ENCODE measurements at regions not wholly inside any gene's neighbourhood (a gene's known extent, or its start where the extent isn't known, plus 50 kb on each side); places are given as distances from the start of the nearest gene placed in this dataset.

DNA sequence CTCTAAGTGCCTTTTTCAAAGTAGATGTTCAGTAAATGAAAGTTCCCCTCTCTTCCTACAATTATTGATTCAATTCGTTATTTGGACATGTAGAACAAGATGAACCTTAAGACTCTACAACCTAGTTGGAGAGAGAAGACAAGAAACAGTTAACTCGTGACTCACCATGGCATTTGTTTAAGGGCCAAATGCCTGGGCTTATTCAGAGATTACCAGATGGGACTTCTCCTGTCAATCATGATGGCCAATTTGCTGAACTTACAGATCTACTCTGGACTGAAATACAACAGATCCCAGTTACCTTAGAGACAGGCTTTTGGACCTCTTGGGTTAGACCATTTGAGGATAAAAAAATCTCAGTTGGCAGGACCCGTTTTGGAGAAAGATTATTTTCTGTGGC, 93.5 kb downstream of the C1orf94 start:
- DNase-seq = no peak

DNA sequence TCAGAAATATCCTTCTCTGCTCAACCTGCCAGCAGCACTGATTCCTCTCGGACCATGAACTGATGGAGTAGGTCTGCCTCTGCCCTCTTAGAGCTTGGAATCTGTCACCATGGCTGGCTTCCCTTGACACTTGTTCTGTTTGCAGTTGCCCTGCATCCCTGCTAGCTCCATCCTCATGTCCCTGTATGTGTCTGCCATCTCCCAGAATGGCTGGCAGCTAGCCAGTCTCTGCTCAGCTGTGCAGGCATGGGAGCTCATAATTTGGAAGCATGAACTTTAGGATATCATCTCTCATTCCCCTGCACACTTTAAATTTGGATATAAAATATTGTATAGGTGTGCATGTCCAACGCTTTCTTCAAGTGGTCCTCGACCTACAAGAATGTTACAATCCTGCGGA, 95.4 kb downstream of the C1orf94 start:
- DNase-seq = no peak

DNA sequence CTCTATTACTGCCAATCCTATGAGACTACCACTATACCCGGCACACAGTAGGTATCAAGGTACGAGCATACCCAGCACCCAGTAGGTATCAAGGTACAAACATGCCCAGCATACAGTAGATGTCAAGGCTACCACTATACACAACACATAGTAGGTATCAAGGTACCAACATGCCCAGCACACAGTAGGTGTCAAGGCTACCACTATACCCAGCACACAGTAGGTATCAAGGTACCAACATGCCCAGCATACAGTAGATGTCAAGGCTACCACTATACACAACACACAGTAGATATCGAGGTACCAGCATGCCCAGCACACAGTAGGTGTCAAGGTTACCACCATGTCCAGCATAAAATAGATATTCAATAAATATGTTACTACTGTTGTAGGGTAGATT, 98.4 kb downstream of the C1orf94 start:
- DNase-seq = no peak

DNA sequence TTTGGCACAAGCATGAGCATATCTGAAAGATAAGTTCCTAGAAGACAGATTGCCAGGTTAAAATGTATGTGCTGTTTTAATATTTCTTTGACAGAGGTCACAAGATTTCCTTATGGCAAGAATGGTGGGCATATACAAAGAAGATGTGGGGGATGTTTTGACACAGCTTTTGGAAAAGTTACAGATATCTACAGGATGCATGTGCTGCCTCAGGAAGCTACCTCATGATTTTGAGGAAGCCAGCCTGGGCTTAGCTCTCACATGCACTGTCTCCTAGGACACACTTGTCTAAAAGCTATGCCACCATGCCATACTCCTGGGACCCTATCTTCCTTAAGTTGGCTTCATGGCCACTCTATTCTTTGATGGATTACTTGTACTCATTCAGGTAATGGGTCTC, 99.9 kb downstream of the C1orf94 start:
- DNase-seq = no peak

DNA sequence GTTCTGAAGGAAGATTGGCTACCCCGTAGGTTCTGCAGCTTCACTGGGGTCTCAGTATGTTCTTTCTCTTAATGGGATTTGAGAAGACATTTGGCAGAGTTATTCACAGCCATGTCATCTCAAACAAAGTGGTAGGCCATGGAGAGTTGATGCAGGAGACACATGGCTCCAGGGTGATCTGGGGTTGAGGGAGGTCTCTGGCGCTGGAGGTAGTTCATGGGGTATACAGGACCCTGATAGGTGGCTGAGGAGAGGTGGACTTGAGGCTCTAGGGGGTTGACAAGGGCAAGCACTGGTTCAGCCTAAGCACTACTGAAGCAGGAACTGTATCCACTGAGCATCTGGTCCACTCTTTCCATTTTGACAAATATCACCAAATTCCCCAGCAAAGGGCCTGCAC, 100.4 kb downstream of the C1orf94 start:
- DNase-seq = no peak

DNA sequence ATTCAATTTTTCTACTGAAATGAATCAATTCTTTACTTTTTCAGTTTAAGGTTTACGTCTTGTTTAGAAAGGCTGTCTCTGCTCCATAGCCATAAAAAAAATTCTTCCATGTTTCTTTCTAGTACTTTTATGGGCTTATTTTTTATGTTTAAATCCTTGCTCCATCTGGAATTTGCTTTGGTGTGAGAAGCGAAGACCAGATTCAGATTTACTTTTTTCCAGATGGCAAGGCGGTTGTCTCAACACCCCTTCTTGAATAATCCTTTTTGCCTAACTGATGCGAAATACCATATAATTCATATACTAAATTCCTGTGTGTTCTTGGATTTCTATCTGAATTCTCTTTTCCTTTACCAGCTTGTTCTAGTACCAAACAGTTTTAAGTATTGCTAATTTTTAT, 101.5 kb downstream of the C1orf94 start:
- DNase-seq = no peak

DNA sequence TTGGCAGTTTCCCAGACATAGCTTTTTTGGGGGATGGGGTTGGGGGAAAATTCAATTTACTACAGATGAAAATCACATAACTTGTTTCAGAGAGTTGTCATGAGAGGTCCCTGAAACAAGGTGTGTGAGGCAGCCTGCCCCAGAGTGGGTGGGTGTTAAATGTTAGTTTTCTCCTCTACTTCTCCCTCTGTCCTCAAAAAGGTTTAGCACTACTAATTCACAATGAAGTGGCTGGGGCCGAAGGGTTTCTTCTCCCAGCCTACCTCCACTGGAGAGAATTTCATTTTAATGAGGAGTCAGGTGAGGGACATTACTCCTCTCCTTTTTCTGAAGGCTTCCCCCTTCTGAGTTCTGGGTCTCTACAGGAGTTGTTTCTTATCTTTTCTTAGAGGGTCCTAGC, 103.3 kb downstream of the C1orf94 start:
- no peak for DNase-seq

DNA sequence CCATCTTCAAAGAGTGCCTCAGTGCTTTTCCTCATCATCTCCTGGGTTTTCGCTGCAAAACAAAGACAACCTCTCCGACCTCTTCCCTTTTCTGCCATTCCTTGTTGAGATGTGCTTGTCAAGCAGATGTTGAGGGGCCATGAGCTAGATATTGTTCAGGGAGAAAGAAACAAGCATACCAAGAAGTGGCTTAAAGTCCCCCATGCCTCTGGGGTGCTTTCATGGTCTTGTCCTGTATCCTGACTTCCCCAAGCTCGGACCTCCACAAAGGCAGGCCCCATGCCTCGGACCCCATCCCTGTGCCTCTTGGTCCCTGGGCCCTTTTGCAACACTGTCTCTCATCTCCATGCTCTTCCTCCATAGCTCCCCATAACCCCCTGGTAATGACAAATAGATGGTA, 103.8 kb downstream of the C1orf94 start:
- no peak for DNase-seq

DNA sequence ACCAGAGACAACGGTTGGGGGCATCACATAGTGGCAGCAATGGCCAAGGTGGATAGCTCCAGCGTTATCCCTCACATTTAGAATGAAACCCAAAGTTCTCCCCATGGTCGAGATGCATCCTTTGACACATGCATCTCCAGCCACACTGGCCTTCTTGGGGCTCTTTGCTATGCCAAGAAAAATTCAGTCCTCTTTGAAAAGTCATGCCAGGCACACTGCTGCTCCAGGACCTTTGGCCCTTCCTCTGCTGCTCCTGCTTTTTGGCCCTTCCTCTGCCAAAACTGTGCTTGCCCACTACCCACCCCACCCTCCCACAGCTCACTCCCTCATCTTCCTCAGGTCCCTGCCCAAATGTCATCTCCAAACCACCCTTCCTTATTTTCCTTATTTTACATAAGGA, 106.4 kb downstream of the C1orf94 start:
- no peak for DNase-seq

DNA sequence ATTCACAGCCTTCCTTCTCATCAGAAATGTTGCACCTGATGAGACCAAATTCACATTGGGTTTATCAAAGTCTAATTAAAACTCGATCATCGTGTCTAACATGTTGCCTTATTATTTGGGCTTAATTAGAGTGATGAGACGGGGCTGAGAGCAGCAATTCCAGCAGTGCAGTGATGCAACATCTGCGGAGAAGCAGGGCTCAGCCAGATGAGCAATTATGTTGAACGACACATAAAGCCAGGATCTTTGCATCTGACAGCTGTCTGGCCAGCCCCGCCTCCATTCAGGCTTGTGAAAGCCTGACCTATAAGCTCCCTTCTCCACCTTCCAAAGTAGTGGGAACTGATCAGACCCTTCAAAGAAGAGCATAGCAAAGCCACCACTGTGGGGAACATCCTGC, 109.8 kb downstream of the C1orf94 start:
- no peak for DNase-seq

DNA sequence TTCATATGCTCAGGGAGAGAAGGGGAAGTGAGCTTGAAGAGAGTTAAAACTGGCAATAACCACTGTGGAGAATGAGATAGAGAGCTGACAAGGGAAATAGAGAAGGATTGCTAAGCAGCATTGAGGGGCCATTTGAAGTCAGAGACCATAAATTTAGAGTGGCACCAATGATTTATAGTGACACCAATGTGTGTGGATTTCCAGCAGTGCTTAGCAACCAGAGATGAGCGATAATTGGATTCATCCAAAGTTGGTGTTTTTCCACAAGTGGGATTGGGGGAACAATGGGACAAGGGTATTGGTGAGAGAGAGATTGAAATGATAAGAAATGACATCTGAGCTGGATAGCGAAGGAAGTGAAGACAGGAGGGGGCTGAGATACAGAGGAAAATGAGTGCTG, 114.1 kb downstream of the C1orf94 start:
- DNase-seq = no peak

DNA sequence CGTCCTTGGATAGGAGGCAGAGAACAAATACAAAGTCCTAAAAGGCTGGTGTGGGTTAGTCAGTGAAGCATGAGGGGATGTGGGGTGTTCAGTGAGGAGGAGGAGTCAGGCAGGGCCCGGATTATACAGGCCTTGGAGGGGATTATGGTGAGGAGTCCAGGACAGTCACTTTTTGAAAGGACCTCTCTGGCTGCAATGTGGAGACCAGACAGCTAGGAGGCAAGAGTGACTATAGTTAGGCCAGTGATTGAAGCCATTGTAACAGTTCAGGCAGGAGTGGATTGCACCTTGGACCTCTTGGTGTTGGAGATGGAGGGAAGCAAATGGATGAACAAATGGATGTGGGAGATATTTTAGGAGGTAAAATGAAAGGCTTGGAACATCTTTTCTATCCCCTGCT, 115.8 kb downstream of the C1orf94 start:
- DNase-seq = no peak

DNA sequence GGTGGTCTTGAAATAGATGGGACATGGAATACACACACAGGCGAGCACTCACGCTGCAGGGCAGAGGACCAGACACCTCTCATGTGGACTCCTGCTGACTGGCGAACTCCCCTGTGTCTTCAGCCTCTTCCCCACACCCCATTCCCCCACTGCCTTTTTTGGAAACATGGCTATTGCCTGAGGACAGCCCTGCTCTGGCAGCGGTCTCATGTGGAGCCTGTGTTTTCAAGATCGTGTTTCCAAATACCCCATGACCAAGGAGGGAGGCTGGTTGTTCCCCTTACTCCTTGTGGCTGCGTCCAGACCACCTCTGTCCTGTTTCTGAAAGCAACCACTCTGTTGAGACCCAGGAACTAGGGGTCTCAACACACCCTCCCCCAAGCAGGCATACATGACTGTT, 119.4 kb downstream of the C1orf94 start:
- no peak for DNase-seq

DNA sequence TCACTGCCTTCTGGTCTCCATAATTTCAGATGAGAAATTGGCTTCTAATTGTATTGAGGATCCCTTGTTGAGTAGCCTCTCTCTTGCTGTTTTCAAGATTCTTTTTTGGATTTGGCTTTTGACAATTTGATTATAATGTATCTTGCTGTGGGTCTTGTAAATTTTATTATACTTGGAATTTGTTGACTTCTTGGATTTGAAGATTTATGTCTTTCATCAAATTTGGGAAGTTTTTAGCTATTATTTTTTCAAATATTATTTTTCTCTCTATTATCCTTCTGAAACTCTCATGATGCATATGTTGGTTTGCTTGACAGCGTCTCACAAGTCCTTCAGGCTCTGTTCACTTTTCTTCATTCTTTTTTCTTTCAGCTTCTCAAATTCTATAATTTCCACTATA, 126.1 kb downstream of the C1orf94 start:
- DNase-seq = no peak

DNA sequence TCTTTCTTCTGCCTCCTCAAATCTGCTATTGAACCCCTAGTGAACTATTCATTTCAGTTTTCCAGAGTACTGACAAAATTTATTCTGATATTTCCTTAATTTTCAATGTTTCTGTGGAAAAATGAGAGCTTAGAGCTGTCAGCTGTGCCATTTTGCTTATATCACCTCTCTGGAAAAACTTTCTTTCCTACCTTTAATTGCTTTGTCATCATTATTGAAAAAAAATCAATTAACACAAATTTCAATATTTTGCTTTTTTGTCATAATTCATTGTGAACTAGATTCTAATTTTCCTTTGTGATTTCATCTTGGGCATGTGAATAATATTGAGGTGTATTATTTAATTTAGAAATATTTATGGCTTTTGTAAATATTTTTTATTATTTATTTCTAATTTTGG, 126.5 kb downstream of the C1orf94 start:
- DNase-seq = no peak

DNA sequence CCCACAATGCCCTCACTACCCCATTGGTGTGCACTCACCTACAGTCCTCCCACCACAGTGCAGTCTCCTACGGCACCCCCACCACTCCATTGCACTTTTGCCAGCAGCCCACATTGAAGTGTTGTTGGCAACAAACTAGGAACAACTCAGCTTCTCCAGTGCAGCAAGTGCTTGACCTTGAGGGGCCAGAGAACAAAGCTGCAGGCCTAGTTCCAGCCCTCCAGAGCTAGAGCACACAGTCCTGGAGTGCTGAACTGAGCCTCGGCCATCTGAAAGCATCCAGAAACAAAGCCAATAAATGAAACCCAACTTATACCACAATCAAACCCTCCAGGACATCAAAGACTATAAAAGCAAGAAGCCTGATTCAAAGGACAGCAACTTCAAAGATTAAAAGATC, 129.9 kb downstream of the C1orf94 start:
- no peak for DNase-seq

DNA sequence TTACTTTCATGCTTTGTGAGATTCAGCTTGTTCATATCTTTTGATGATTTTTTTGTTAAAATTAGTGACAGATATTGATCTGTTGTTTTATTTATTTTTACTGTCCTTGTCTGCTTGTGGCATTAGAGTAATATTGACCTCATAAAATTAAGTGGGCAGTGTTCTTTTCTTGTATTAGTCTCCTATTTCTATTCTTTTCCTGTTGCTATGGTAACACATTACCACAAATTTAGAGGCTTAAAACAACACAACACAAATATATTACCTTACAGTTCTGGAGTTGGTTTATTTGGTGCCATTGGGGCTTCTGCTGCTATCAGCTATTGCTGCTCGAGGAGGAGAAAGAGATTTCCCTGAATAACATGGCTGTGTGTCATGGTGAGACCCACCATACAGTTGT, 135.7 kb downstream of the C1orf94 start:
- DNase-seq = no peak

DNA sequence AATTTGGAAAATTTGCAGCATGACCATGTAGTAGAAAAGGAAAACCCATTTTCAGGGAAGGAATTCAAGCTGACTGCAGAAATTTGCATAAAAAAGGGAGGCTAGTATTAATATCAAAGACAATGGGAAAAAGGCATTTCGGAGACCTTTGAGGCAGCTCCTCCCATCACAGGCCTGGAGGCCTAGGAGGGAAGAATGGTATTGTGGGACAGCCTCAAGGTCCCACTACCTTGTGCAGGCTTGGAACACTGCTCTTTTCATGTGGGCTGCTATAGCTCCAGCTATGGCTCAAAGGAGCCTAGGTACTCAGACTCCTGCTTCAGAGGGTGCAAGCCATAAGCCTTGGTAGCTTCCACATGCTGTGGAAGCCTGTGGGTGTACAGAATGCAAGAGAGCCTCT, 139.3 kb downstream of the C1orf94 start:
- no peak for DNase-seq

DNA sequence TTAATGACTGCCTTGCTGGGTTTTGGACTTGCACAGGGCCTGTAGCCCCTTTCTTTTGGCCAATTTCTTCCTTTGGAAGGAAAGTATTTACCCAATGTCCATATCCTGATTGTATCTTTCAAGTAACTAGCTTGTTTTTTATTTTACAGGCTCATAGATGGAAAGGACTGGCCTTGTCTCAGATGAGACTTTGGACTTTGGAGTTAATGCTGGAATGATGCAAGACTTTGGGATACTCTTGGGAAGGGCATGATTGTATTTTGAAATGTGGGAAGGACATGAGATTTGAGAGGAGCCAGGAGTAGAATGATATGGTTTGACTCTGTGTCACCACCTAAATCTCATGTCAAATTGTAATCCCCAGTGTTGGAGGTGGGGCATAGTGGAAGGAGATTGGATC, 140.1 kb downstream of the C1orf94 start:
- no peak for DNase-seq

DNA sequence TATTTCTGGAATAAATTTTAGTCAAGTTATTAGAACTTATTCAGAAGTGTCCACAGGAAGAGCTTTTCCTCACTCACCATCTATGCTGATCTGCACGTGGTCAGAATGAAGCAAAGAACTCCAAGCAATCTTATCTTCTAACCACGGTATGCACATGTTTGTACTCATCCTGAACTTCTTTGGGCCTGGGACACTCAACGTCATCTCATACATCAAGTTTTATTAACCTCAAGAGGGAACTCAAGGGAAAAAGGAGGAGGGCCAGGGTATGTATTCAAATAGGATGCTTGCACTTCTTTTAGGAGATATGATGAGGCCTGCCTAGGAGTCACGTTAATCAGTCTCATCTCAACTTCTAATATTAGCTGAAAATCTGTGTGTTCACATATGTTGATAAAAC, 142.5 kb downstream of the C1orf94 start:
- no peak for DNase-seq

DNA sequence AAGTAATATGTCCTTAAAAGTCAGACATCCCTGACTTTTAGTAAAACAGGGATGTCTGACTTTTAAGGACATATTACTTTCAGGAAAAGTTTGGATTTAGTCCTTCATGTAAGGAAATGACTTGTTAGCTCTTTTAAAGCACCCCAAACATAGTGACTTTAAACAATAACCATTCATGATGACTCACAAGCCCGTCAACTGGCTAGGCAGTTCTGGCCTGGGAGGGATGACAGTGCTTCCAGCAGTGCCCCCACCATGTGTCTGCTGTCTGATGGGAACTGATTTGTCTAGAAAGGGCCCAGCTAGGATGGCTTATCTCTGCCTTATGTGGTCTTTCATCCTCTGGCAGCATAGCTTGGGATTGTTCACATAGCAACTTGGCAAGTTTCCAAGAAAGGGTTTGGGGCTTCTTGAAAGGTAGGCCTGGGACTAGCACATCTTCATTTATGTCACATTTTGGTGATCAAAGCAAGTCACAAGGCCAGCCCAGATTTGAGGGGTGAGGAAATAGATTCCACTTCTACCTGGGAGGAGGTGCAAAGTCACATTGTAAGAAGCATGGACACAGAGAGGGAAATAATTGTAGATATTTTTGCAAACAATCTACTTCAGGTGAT, 143.5 kb downstream of the C1orf94 start:
- no peak for DNase-seq

DNA sequence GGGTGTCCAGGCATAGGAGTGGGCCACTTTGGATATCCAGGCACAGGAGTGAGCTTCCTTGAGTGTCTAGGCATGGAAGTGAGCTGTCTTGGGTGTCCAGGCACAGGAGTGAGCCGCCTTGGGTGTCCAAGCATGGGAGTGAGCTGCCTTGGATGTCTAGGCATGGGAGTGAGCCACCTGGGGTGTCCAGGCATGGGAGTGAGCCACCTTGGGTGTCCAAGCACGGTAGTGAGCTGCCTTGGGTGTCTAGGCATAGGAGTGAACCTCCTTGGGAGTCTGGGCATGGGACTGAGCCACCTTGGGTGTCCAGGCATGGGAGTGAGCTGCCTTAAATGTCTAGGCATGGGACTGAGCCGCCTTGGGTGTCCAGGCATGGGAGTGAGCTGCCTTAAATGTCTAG, 146.3 kb downstream of the C1orf94 start:
- no peak for DNase-seq

DNA sequence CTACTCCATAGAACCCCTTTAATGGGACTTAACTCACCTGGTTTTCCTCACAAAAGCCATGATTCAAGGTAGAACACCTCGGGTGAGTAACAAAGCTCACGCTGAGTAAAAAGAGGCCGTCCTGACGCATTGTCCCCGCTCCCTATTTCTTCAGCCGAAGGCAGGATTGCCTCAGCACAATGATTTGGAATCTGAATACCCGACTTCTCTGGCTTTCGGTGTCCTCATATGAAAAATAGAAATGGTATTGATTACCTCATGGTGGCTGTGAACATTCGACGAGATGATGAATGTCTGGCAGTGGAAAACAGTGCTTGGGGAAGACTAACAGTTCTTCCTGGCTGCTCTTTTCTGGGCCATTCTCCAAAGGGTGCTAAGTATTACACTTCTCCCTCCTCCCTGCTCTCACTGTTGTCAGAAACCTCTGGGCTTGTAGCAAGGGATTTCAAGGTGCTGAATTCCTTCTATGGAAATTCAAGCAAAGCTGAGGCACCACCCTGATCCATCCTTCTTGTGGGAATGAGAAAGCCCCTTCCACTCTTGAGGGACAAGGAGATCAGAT, 148.3 kb downstream of the C1orf94 start:
- DNase-seq = no peak

DNA sequence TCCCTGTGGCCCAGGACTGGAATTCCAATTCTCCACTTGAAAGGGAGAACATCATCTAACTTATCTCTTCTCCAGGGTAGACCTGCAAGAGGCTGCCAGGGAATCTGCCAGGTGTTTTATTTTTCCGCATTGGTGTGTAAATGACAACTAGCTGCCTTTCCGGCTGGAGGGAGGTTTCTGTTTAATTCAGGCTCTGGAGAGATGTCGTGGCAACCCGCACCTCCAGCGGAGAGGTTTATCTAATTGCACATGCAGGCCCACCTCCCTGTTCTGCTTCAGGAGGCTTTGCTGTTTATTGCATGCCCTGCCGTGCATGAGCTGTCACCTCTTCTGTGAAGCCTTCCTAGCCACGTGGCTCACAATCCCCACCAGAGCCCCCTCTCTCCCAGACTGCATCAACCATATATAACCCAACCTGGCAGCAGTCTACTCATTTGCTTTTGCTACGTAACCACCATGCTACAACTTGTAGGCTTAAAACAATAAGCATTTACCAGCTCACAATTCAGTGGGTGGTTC, 151.6 kb downstream of the C1orf94 start:
- DNase-seq = no peak

DNA sequence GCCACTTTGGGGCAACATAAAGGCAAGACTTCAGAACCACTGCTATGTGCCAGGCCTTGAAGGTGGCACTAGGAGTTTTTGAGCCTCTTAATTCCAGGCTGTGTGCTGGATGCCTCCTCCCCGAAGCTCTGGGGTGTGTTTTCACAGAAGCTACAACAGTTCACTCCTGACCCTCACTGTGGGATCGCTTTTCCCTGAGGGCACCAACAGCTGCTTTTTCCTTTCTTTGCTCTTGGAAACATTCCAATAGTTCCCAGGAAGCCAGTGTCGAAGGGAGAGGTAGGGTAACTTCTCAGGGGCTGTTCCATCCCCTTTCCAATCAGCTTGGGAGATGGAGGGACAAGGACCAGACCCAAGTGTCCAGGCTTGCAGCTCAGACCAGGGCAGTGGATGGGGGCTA, 153.4 kb downstream of the C1orf94 start:
- DNase-seq = no peak
